SK-N-SH (cell line): ENCODE measurements at regions not wholly inside any gene's neighbourhood (a gene's known extent, or its start where the extent isn't known, plus 50 kb on each side); places are given as distances from the start of the nearest gene placed in this dataset.

Experiments
- CTCF ChIA-PET: fragments of 300-600, 350-600 bp; formaldehyde crosslinking; extraction: SDS; loops from one replicate; lab custom pipeline; 2021; lab: Yijun Ruan, JAX
- POLR2A ChIA-PET: fragments of 350-600 bp; sonication (Branson Sonifier 250); formaldehyde crosslinking; extraction: SDS; loops from one replicate; lab custom pipeline; 2020; ENCODE audit warnings: antibody characterized with exemption, inconsistent platforms; lab: Yijun Ruan, JAX
- DNase-seq: peaks from one replicate; pipeline ENCODE4 v3.0.0; 2012
- H2AFZ ChIP-seq: fragments of 200-600 bp; sonication (generic); 2 replicates; pipeline ENCODE4 v1.8.1; 2016; ENCODE audit warnings: antibody characterized with exemption, mild to moderate bottlenecking, low read depth
- H3F3A ChIP-seq: fragments of 200-600 bp; sonication (generic); replicated peaks from 2 replicates; pipeline ENCODE3; 2016; ENCODE audit warnings: antibody characterized with exemption, mild to moderate bottlenecking; ENCODE audit not compliant: insufficient read depth
- H3K27ac ChIP-seq, 2 experiments: fragments of 200-500 bp in 1 of 2; fragments of 200-600 bp in 1 of 2; sonication (Bioruptor generic) in 1 of 2; sonication (generic), shearing (Covaris generic) in 1 of 2; 2 replicates each; pipeline versions ENCODE4 v1.5.1 to v1.6.1; 2014 to 2016; ENCODE audit warnings: low read depth in 2 of 2, inconsistent platforms in 1 of 2, low read length in 1 of 2, mild to moderate bottlenecking in 1 of 2, mixed read lengths in 1 of 2
- H3K27me3 ChIP-seq: fragments of 200-600 bp; sonication (generic), shearing (Covaris generic); 2 replicates; pipeline ENCODE4 v1.6.1; 2016; ENCODE audit warnings: mixed run types; ENCODE audit not compliant: insufficient read depth
- H3K36me3 ChIP-seq, 2 experiments: fragments of 200-500 bp in 1 of 2; fragments of 200-600 bp in 1 of 2; sonication (Bioruptor generic) in 1 of 2; sonication (generic) in 1 of 2; replicated peaks in 1 of 2; 2 replicates each; pipeline versions ENCODE3 to v1.5.1; 2014 to 2016; ENCODE audit warnings: low read length in 1 of 2, mild to moderate bottlenecking in 1 of 2; ENCODE audit not compliant: insufficient read depth in 2 of 2, control insufficient read depth in 1 of 2
- H3K4me1 ChIP-seq, 2 experiments: fragments of 200-500 bp in 1 of 2; fragments of 200-600 bp in 1 of 2; sonication (Bioruptor generic) in 1 of 2; sonication (generic), shearing (Covaris generic) in 1 of 2; 2 replicates each; pipeline versions ENCODE4 v1.5.1 to v1.6.1; 2014 to 2016; ENCODE audit warnings: low read depth in 1 of 2, low read length in 1 of 2, mixed run types in 1 of 2; ENCODE audit not compliant: insufficient read depth in 2 of 2, control insufficient read depth in 1 of 2
- H3K4me2 ChIP-seq: fragments of 200-600 bp; sonication (generic), shearing (Covaris generic); 2 replicates; pipeline ENCODE4 v1.6.1; 2017; ENCODE audit warnings: mixed run types
- H3K4me3 ChIP-seq, 2 experiments: fragments of 200-500 bp in 1 of 2; fragments of 200-600 bp in 1 of 2; sonication (Bioruptor generic) in 1 of 2; sonication (generic), shearing (Covaris generic) in 1 of 2; 2 replicates each; pipeline versions ENCODE4 v1.5.1 to v1.8.1; 2014 to 2016; ENCODE audit warnings: low read depth in 2 of 2, inconsistent platforms in 1 of 2, low read length in 1 of 2, mild to moderate bottlenecking in 1 of 2, mixed read lengths in 1 of 2, moderate library complexity in 1 of 2
- H3K79me2 ChIP-seq: fragments of 200-600 bp; sonication (generic); 2 replicates; pipeline ENCODE4 v1.8.1; 2017; ENCODE audit warnings: mild to moderate bottlenecking; ENCODE audit not compliant: insufficient read depth
- H3K9ac ChIP-seq: fragments of 200-600 bp; sonication (generic); 2 replicates; pipeline ENCODE4 v1.6.1; 2017; ENCODE audit warnings: mixed run types
- H3K9me2 ChIP-seq: fragments of 200-600 bp; sonication (generic); 2 replicates; pipeline ENCODE4 v1.6.1; 2017; ENCODE audit warnings: mixed run types
- H3K9me3 ChIP-seq: fragments of 200-600 bp; sonication (generic); 2 replicates; pipeline ENCODE4 v1.6.1; 2017; ENCODE audit warnings: mixed run types, mild to moderate bottlenecking, moderate library complexity
- H4K20me1 ChIP-seq: fragments of 200-600 bp; sonication (generic); 2 replicates; pipeline ENCODE4 v1.6.1; 2017; ENCODE audit warnings: mild to moderate bottlenecking, mixed run types; ENCODE audit not compliant: insufficient read depth
- CHD2 ChIP-seq: fragments of 150-350 bp; IDR thresholded peaks from 2 replicates; pipeline ENCODE4 v1.6.1; 2018; ENCODE audit warnings: low read length; ENCODE audit not compliant: partially characterized antibody
- ELF1 ChIP-seq: IDR thresholded peaks from 2 replicates; pipeline ENCODE4 v1.4.0; 2012
- EP300 ChIP-seq, 2 experiments: IDR thresholded peaks; 2 replicates each; pipeline versions ENCODE4 v1.4.0 to v1.6.1; 2012; ENCODE audit warnings: borderline replicate concordance in 1 of 2, low read depth in 1 of 2, low read length in 1 of 2
- EZH2phosphoT487 ChIP-seq: fragments of 200-600 bp; sonication (generic); IDR thresholded peaks from 2 replicates; pipeline ENCODE4 v1.6.1; 2017; ENCODE audit warnings: low read depth, mixed run types, mild to moderate bottlenecking, antibody characterized with exemption, moderate library complexity, borderline replicate concordance
- FOSL2 ChIP-seq: IDR thresholded peaks from 2 replicates; pipeline ENCODE4 v1.4.0; 2012; ENCODE audit warnings: low read depth, mild to moderate bottlenecking, moderate library complexity, borderline replicate concordance
- FOXM1 ChIP-seq: IDR thresholded peaks from 2 replicates; pipeline ENCODE4 v1.4.0; 2012; ENCODE audit warnings: low read depth, mild to moderate bottlenecking
- GATA2 ChIP-seq: sonication (generic); formaldehyde crosslinking; IDR thresholded peaks from 2 replicates; pipeline ENCODE4 v1.5.0; 2020; ENCODE audit warnings: mild to moderate bottlenecking, missing genetic modification reagents
- MXI1 ChIP-seq: IDR thresholded peaks from 2 replicates; pipeline ENCODE4 v1.6.1; 2012; ENCODE audit warnings: mild to moderate bottlenecking, low read depth, low read length, improper control_type of control experiment
- POLR2AphosphoS5 ChIP-seq: IDR thresholded peaks from 2 replicates; pipeline ENCODE4 v1.6.1; 2012; ENCODE audit warnings: low read depth, low read length
- RCOR1 ChIP-seq: fragments of 150-350 bp; IDR thresholded peaks from 2 replicates; pipeline ENCODE4 v1.6.1; 2017; ENCODE audit warnings: antibody characterized with exemption, low read length
- RFX5 ChIP-seq: IDR thresholded peaks from 2 replicates; pipeline ENCODE4 v1.6.1; 2012; ENCODE audit warnings: mild to moderate bottlenecking, improper control_type of control experiment, low read length
- RXRA ChIP-seq: IDR thresholded peaks from 2 replicates; pipeline ENCODE4 v1.4.0; 2012; ENCODE audit warnings: low read depth, mild to moderate bottlenecking, borderline replicate concordance
- SMC3 ChIP-seq: IDR thresholded peaks from 2 replicates; pipeline ENCODE4 v1.6.1; 2012; ENCODE audit warnings: low read depth, low read length, improper control_type of control experiment
- TAF1 ChIP-seq: IDR thresholded peaks from 2 replicates; pipeline ENCODE4 v1.6.1; 2012; ENCODE audit warnings: low read depth, mild to moderate bottlenecking, low read length, moderate library complexity, borderline replicate concordance
- TEAD4 ChIP-seq: IDR thresholded peaks from 2 replicates; pipeline ENCODE4 v1.4.0; 2012; ENCODE audit warnings: mild to moderate bottlenecking, borderline replicate concordance; ENCODE audit not compliant: insufficient read depth
- WGBS: methylation state at CpG from one replicate; pipeline ENCODE4 v1.1.6; 2017; ENCODE audit warnings: low lambda C conversion rate; 5-methylcytosine and 5-hydroxymethylcytosine counted together
- TF ChIP-seq, protein P1 (sequence below): fragments of 200-600 bp; sonication (generic); IDR thresholded peaks from 2 replicates; pipeline ENCODE4 v1.6.1; 2017; ENCODE audit warnings: antibody characterized with exemption, mild to moderate bottlenecking, moderate library complexity
- TF ChIP-seq, protein P2 (sequence below): IDR thresholded peaks from 2 replicates; pipeline ENCODE4 v1.6.1; 2012; ENCODE audit warnings: mild to moderate bottlenecking, low read depth, low read length, moderate library complexity
- TF ChIP-seq, protein P3 (sequence below): fragments of 150-350 bp; IDR thresholded peaks from 2 replicates; pipeline ENCODE4 v1.6.1; 2017; ENCODE audit warnings: antibody characterized with exemption, low read length, low read depth, borderline replicate concordance
- TF ChIP-seq, protein P4 (sequence below): IDR thresholded peaks from 2 replicates; pipeline ENCODE4 v1.4.0; 2012; ENCODE audit warnings: low read depth, borderline replicate concordance
- TF ChIP-seq, protein P5 (sequence below): IDR thresholded peaks from 2 replicates; pipeline ENCODE4; 2012

DNA sequence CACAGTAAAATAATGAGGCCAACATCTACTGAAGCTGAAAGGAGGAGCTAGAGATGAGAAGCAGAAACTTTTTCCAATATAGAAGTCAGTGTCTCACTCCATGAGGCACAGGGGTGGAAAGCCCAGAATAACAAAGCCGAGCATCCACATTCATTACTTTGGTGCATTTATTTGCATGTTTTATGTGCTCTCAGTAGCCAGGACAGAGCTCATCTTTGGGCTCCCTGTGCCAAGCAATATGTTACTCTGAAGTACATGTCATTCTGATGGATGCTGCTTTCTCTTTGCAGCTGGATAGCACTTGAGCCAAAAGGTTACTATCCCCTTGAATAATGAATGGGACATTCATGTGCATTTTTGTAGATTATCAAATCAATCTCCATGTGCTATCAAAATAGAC is 338.6 kb upstream of the SOX11 start:
- Histone ChIP-seq H3K27ac (no peak overlapping the region), H2AFZ (no peak overlapping the region), H3K36me3 (no peaks in the 10 kb centered on the region), H4K20me1 (no peaks in the 10 kb centered on the region), H3K4me3 (no peak overlapping the region), H3K4me2 (no peak overlapping the region), H3K4me1 (no peaks in the 10 kb centered on the region), H3K9me2 (no peaks in the 10 kb centered on the region), H3K27me3 (no peaks in the 10 kb centered on the region), H3K79me2 (no peaks in the 10 kb centered on the region), H3K9me3 (peaks cover 6% of the 10 kb centered on the region; the same call in 1 of the 2 replicates), H3K9ac (no peak overlapping the region), H3F3A (no peaks in the 10 kb centered on the region)
- 8% methylated on average over 1 of the region's 1 CpG for WGBS
- ChIA-PET POLR2A (no interaction called here), CTCF (interaction anchor here (0.8 to 2.1 kb wide), 3 partner anchors 10 to 20 kb away, joined by 3 to 7 read pairs (median 3); no protein-coding TSS in a partner anchor)
- TF ChIP-seq, protein P1, sequence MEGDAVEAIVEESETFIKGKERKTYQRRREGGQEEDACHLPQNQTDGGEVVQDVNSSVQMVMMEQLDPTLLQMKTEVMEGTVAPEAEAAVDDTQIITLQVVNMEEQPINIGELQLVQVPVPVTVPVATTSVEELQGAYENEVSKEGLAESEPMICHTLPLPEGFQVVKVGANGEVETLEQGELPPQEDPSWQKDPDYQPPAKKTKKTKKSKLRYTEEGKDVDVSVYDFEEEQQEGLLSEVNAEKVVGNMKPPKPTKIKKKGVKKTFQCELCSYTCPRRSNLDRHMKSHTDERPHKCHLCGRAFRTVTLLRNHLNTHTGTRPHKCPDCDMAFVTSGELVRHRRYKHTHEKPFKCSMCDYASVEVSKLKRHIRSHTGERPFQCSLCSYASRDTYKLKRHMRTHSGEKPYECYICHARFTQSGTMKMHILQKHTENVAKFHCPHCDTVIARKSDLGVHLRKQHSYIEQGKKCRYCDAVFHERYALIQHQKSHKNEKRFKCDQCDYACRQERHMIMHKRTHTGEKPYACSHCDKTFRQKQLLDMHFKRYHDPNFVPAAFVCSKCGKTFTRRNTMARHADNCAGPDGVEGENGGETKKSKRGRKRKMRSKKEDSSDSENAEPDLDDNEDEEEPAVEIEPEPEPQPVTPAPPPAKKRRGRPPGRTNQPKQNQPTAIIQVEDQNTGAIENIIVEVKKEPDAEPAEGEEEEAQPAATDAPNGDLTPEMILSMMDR: no peak
- TF ChIP-seq, protein P2, sequence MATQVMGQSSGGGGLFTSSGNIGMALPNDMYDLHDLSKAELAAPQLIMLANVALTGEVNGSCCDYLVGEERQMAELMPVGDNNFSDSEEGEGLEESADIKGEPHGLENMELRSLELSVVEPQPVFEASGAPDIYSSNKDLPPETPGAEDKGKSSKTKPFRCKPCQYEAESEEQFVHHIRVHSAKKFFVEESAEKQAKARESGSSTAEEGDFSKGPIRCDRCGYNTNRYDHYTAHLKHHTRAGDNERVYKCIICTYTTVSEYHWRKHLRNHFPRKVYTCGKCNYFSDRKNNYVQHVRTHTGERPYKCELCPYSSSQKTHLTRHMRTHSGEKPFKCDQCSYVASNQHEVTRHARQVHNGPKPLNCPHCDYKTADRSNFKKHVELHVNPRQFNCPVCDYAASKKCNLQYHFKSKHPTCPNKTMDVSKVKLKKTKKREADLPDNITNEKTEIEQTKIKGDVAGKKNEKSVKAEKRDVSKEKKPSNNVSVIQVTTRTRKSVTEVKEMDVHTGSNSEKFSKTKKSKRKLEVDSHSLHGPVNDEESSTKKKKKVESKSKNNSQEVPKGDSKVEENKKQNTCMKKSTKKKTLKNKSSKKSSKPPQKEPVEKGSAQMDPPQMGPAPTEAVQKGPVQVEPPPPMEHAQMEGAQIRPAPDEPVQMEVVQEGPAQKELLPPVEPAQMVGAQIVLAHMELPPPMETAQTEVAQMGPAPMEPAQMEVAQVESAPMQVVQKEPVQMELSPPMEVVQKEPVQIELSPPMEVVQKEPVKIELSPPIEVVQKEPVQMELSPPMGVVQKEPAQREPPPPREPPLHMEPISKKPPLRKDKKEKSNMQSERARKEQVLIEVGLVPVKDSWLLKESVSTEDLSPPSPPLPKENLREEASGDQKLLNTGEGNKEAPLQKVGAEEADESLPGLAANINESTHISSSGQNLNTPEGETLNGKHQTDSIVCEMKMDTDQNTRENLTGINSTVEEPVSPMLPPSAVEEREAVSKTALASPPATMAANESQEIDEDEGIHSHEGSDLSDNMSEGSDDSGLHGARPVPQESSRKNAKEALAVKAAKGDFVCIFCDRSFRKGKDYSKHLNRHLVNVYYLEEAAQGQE: no peak
- TF ChIP-seq EZH2phosphoT487 (no peak), ELF1 (no peak), EP300 (IDR thresholded peaks at IDR 0.05; ENCODE audit: borderline replicate concordance in 1 of 2, low read depth in 1 of 2, low read length in 1 of 2) (no peak), RXRA (no peak), MXI1 (no peak), TAF1 (no peak), FOXM1 (no peak), CHD2 (no peak), POLR2AphosphoS5 (no peak), RFX5 (no peak), GATA2 (CRISPR knock-in tag) (no peak), FOSL2 (no peak), SMC3 (no peak), TEAD4 (no peak), RCOR1 (no peak)
- TF ChIP-seq, protein P3, sequence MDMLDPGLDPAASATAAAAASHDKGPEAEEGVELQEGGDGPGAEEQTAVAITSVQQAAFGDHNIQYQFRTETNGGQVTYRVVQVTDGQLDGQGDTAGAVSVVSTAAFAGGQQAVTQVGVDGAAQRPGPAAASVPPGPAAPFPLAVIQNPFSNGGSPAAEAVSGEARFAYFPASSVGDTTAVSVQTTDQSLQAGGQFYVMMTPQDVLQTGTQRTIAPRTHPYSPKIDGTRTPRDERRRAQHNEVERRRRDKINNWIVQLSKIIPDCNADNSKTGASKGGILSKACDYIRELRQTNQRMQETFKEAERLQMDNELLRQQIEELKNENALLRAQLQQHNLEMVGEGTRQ: no peak
- TF ChIP-seq, protein P4, sequence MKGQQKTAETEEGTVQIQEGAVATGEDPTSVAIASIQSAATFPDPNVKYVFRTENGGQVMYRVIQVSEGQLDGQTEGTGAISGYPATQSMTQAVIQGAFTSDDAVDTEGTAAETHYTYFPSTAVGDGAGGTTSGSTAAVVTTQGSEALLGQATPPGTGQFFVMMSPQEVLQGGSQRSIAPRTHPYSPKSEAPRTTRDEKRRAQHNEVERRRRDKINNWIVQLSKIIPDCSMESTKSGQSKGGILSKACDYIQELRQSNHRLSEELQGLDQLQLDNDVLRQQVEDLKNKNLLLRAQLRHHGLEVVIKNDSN: no peak
- TF ChIP-seq, protein P5, sequence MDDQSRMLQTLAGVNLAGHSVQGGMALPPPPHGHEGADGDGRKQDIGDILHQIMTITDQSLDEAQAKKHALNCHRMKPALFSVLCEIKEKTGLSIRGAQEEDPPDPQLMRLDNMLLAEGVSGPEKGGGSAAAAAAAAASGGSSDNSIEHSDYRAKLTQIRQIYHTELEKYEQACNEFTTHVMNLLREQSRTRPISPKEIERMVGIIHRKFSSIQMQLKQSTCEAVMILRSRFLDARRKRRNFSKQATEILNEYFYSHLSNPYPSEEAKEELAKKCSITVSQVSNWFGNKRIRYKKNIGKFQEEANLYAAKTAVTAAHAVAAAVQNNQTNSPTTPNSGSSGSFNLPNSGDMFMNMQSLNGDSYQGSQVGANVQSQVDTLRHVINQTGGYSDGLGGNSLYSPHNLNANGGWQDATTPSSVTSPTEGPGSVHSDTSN: no peak
- DNase-seq: no peak
